Spleen (tissue), 11 donors: ENCODE measurements at regions not wholly inside any gene's neighbourhood (a gene's known extent, or its start where the extent isn't known, plus 50 kb on each side); places are given as distances from the start of the nearest gene placed in this dataset.

ENCODE experiments used
- DNase-seq: peaks from one replicate; pipeline ENCODE4 v3.0.0-alpha.2; 2020
- H3K27ac ChIP-seq, 8 donors: fragments of 200-600 bp; sonication (generic) in 7 of 8; 1 replicate in 4 of 8; 2 replicates in 4 of 8; pipeline versions ENCODE4 v1.5.0 to v1.8.0; 2016 to 2021; ENCODE audit warnings: inconsistent platforms in 4 of 8, mild to moderate bottlenecking in 4 of 8, moderate library complexity in 1 of 8
- H3K27me3 ChIP-seq, 7 donors: fragments of 200-600 bp; sonication (generic) in 6 of 7; replicated peaks in 1 of 7; 1 replicate in 4 of 7; 2 replicates in 3 of 7; pipeline versions ENCODE4 v1.5.0 to v1.8.0; 2016 to 2021; ENCODE audit warnings: inconsistent platforms in 3 of 7, mild to moderate bottlenecking in 1 of 7
- H3K36me3 ChIP-seq, 6 donors: fragments of 200-600 bp; sonication (generic) in 5 of 6; 1 replicate in 4 of 6; 2 replicates in 2 of 6; pipeline versions ENCODE4 v1.5.0 to v1.8.0; 2016 to 2021; ENCODE audit warnings: inconsistent platforms in 2 of 6
- H3K4me1 ChIP-seq, 6 donors: fragments of 200-600 bp; sonication (generic) in 5 of 6; 1 replicate in 3 of 6; 2 replicates in 3 of 6; pipeline versions ENCODE4 v1.5.0 to v1.8.0; 2016 to 2021; ENCODE audit warnings: inconsistent platforms in 3 of 6
- H3K4me3 ChIP-seq, 8 donors: fragments of 200-600 bp; sonication (generic) in 7 of 8; 1 replicate in 4 of 8; 2 replicates in 4 of 8; pipeline versions ENCODE4 v1.5.0 to v1.8.0; 2016 to 2021; ENCODE audit warnings: inconsistent platforms in 4 of 8, mild to moderate bottlenecking in 4 of 8, moderate library complexity in 2 of 8
- H3K9me3 ChIP-seq, 8 donors: fragments of 200-600 bp; sonication (generic) in 7 of 8; 1 replicate in 4 of 8; 2 replicates in 4 of 8; pipeline versions ENCODE4 v1.5.0 to v1.8.0; 2016 to 2021; ENCODE audit warnings: inconsistent platforms in 4 of 8
- CTCF ChIP-seq, 11 experiments: fragments of 200-600 bp in 7 of 11; fragments of 450-650 bp in 4 of 11; sonication (generic) in 4 of 11; IDR thresholded peaks in 8 of 11; conservative IDR thresholded peaks in 3 of 11; 1 replicate in 7 of 11; 2 replicates in 4 of 11; pipeline versions ENCODE4 v1.4.0 to v1.8.0; 2016 to 2021; ENCODE audit warnings: antibody characterized with exemption in 11 of 11, inconsistent platforms in 4 of 11, mild to moderate bottlenecking in 1 of 11
- POLR2A ChIP-seq, 3 donors: fragments of 450-650 bp; IDR thresholded peaks; one replicate each; pipeline ENCODE4 v1.5.1; 2017; ENCODE audit warnings: antibody characterized with exemption in 3 of 3, mild to moderate bottlenecking in 1 of 3
- POLR2AphosphoS5 ChIP-seq, 3 donors: sonication (generic); formaldehyde crosslinking; IDR thresholded peaks; one replicate each; pipeline ENCODE4 v1.5.1; 2017; ENCODE audit warnings: antibody characterized with exemption in 3 of 3
- WGBS, 5 donors: extraction: QIAGEN DNeasy Blood & Tissue Kit in 3 of 5; methylation state at CpG; one replicate each; pipeline versions ENCODE4 v1.1.5 to v1.1.7; 2013 to 2018; 5-methylcytosine and 5-hydroxymethylcytosine counted together
- intact Hi-C: fragments of 100-400 bp; cut with DNase I; formaldehyde crosslinking; loops from one replicate; pipeline ENCODE4 v1.15.0; 2023; ENCODE audit warnings: low total_unique reads
- donor health status: healthy with polysubstance abuse.
- donor health status: DM: no; HTN: no; CAD: no; lungs with moderate emphysema.
- donor health status: DM: no; HTN: no; CAD: no.
- donor health status: Bipolar disorder and iron deficiency.
- donor health status: healthy.
- donor health status: DM: no; HTN: no; CAD: no.
- donor health status: DM: yes; HTN: yes; CAD: no.

GRCh38 chr1:96362623-96363022, 359.0 kb upstream of the PTBP2 start:
- Histone ChIP-seq H3K27ac (no peak overlapping the region), H3K27me3 (no peaks in the 10 kb centered on the region), H3K9me3 (no peaks in the 10 kb centered on the region), H3K4me3 (no peak overlapping the region), H3K36me3 (no peaks in the 10 kb centered on the region), H3K4me1 (no peaks in the 10 kb centered on the region)
- intact Hi-C loops: no loop called here
- TF ChIP-seq POLR2AphosphoS5 (IDR thresholded peaks at IDR 0.05): no peak
- no peak for TF ChIP-seq CTCF (IDR thresholded peaks at IDR 0.05 in 8 of 11, conservative IDR thresholded peaks at IDR 0.05 in 3 of 11)
- TF ChIP-seq POLR2A (IDR thresholded peaks at IDR 0.05): no peak
- DNase-seq: no peak

DNA sequence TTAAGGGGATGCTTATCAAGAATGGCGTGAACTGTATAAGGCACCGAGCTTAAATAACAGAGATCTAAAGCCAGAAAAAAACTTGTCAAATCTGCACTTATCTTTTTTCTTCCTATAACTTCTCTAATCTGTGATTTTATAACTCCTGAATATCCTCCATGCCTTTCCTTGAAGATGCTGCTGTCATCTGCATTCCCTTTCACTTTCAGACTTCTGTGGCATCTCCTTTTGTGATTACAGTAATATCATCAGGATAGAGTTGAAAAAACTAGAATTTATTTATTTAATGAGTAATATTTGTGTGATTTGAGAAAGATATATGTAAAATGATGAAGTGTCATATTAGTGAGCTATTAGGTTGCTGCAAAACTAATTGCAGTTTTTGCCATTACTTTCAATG, 357.8 kb upstream of the PTBP2 start:
- H3K36me3 ChIP-seq: no peaks in the 10 kb centered on the region
- no peaks in the 10 kb centered on the region for H3K27me3 ChIP-seq
- H3K27ac ChIP-seq: no peak overlapping the region
- 76 to 82% (median 80%) methylated on average over 2 of the region's 2 CpGs for WGBS, 5 donors
- no peaks in the 10 kb centered on the region for H3K9me3 ChIP-seq
- no peak for DNase-seq
- TF ChIP-seq CTCF (IDR thresholded peaks at IDR 0.05 in 8 of 11, conservative IDR thresholded peaks at IDR 0.05 in 3 of 11): no peak
- no peak for TF ChIP-seq POLR2AphosphoS5 (IDR thresholded peaks at IDR 0.05)
- TF ChIP-seq POLR2A (IDR thresholded peaks at IDR 0.05): no peak
- H3K4me3 ChIP-seq: no peak overlapping the region
- intact Hi-C loops: no loop called here
- H3K4me1 ChIP-seq: no peaks in the 10 kb centered on the region

DNA sequence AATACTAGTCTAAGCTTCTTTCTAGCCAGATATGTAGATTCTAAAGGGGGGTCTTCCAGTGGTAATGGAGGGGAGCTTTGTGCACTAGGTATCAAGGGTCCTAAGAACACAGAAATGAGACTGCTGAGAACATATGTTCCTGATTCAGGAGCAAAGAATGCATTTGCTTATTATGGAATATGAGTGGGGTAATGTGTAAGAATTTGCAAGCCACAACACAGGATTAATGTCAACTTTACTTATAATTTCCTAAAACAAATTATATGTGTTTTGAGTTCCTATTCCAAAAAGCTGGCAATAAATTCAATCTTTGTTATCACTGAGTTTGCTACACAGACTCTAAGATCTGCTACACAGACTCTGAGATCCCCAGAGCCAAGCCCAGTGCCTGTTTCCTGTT, 357.0 kb upstream of the PTBP2 start:
- no peaks in the 10 kb centered on the region for H3K36me3 ChIP-seq
- H3K27me3 ChIP-seq: no peaks in the 10 kb centered on the region
- H3K4me3 ChIP-seq: no peak overlapping the region
- H3K9me3 ChIP-seq: no peaks in the 10 kb centered on the region
- intact Hi-C loops: no loop called here
- H3K27ac ChIP-seq: no peak overlapping the region
- H3K4me1 ChIP-seq: no peaks in the 10 kb centered on the region
- no peak for TF ChIP-seq POLR2AphosphoS5 (IDR thresholded peaks at IDR 0.05)
- TF ChIP-seq CTCF (IDR thresholded peaks at IDR 0.05 in 8 of 11, conservative IDR thresholded peaks at IDR 0.05 in 3 of 11): no peak
- TF ChIP-seq POLR2A (IDR thresholded peaks at IDR 0.05): no peak
- DNase-seq: no peak

DNA sequence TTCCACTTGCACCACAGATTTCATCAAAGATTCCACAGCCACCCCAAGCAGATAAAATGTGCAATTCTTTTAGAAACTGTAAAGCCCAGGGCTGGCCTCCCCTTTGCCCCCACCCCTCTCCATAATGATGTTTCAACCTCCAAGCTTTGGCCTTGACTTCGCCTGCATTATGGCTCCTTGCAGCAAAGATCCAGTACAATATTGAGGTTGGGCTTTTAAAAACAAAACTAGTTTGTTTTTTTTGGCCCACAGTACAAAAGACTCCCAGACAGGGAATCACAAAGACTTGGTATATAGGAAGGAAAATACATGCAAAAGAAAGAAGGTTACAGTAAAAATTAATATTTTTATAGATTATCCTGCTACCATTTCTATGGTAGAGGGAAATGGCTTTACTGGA, 356.5 kb upstream of the PTBP2 start:
- Histone ChIP-seq H3K36me3 (no peaks in the 10 kb centered on the region), H3K9me3 (no peaks in the 10 kb centered on the region), H3K4me3 (no peak overlapping the region), H3K27ac (no peak overlapping the region), H3K4me1 (no peaks in the 10 kb centered on the region), H3K27me3 (no peaks in the 10 kb centered on the region)
- no peak for DNase-seq
- intact Hi-C loops: no loop called here
- WGBS, 5 donors: 38 to 57% (median 46%) methylated on average over 1 of the region's 1 CpG
- TF ChIP-seq POLR2A (IDR thresholded peaks at IDR 0.05): no peak
- no peak for TF ChIP-seq POLR2AphosphoS5 (IDR thresholded peaks at IDR 0.05)
- TF ChIP-seq CTCF (IDR thresholded peaks at IDR 0.05 in 8 of 11, conservative IDR thresholded peaks at IDR 0.05 in 3 of 11): no peak
